Superior temporal gyrus (tissue), 1 donor: ENCODE measurements at regions not wholly inside any gene's neighbourhood (a gene's known extent, or its start where the extent isn't known, plus 50 kb on each side); places are given as distances from the start of the nearest gene placed in this dataset.
"Not testable (repeated sequence)": the region's sequence is repeated elsewhere in the genome, so short reads cannot be mapped to it uniquely, and the experiment has no call there.

Experiments
- DNase-seq: peaks from one replicate; pipeline ENCODE4 v3.0.0-alpha.2; 2016; ENCODE audit errors: extremely low spot score

DNA sequence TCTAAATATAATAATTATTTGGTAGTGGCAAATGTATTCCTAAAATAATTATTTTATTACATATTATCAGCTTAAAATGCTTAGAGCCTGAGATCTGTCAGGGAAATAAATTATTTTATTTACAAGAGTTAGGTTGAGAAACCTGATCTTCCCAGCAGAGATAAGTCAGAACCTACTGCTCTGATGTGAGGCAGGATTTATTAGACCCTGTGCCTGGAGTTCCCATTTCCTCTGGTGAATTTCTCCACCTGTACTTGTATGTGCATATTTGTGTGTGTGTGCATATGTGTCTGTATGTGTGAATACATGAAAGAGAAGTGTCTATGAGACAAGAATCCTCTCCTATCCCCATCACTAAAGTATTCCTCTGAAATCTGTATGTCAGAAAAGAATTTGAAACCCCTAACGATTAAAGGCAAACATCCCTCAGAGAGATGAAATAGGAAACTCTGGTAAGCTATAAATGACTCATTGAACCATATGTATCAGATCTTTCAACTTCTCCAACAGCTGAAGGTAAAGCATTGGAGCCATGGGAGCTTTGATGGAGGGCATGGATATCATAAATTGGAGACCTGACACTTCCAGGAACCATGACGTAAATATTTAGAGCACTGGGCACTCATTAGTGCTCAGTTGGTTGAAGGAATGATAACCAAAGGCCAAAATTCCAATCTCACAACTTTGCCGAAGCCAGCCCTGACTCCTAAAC is 190.9 kb downstream of the XPNPEP1 start:
- DNase-seq: no peak

DNA sequence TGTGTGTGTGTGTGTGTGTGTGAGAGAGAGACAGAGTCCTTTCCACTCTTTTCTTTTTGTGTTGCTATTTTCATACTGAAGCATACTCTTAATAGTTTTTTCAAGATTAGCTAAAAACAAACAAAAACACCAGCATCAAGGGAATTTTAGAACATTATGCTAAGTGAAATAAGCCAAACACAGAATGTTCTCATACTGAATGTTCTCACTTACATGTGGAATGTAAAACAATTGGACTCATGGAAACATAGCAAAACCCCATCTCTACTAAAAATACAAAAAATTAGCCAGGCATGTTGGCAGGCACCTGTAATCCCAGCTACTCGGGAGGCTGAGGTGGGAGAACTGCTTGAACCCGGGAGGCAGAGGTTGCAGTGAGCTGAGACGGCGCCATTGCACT is 193.4 kb downstream of the XPNPEP1 start:
- DNase-seq: not testable (repeated sequence)

DNA sequence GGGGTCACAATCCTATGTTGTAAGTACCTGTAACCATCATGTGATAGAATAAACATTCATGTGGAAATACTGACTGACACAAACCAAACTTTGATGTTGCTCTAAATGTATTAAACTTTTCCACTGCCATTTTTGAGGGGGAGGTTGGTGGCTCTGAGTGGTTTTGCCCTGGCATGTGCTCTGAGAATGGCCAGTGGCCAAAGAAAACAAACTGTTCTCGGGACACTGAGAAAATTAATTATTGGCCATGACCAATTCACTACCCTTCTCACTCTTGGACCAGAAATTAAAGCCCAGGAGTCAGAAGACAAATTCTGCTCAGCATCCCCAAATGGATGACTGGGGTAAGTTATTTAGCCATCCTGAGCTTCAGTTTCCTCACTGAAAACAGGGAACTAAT is 195.9 kb downstream of the XPNPEP1 start:
- no peak for DNase-seq

DNA sequence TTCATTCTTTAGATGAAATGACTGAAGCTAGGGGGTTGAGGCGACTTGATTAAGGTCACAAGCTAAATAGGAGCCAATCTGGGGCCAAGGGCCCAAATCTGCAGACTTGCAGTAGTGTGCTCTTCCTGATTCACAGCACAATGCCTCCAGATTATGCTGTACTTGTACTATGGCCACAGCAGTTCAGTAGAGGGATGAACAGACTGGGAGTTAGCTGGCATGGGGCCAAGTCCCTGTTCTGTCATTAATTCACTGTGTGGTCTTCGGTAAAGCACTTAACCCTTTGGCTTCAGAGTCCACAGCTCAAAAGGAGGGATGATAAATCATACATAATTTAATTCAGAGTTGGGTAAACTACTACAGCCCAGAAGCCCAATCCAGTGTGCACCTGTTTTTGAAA is 196.8 kb downstream of the XPNPEP1 start:
- no peak for DNase-seq

DNA sequence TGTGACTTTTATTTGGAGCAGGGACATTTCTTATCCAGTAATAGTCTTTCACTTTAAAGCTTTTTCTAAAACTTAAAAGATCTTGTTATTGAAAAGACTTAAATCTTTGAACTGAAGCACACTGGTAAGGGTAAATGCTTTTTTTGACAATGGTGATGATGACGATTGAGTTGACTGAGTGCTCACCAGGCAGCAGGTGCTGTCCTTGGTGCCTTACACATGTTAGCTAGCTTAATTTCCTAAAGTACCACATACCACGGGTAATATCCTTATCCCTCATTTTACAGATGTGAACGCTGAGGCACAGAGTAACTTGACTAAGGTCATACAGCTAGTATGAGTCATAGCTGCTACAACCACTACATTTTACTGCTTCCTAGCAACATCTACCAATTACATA is 200.0 kb downstream of the XPNPEP1 start:
- no peak for DNase-seq

DNA sequence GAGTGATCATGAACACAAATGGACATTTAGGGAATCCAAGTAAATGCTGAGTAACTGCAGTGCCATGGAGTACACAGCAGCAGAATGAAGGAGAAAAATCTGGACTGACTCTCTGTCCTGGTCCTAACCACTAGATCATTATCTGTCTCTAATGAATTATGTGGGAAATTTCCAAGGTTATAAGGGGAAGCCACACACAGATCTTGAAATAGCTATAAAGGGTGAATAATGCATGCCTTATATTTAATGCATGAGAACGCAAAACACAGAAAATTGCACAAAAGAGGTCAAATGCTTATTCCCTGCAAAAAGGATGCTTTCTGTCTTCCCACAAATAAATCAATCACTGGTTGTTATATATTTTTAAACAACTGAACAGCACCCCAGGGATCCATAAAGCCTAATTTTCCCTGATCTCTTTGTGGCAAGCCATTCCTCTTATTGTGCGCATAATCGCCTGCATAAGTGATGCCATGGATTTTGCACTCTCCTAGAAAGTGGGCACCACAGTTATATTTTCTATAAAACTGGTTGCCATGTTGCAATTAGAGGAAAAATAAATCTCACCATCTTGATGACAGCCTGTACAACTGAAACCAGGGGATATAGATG is 201.8 kb downstream of the XPNPEP1 start:
- DNase-seq: no peak

DNA sequence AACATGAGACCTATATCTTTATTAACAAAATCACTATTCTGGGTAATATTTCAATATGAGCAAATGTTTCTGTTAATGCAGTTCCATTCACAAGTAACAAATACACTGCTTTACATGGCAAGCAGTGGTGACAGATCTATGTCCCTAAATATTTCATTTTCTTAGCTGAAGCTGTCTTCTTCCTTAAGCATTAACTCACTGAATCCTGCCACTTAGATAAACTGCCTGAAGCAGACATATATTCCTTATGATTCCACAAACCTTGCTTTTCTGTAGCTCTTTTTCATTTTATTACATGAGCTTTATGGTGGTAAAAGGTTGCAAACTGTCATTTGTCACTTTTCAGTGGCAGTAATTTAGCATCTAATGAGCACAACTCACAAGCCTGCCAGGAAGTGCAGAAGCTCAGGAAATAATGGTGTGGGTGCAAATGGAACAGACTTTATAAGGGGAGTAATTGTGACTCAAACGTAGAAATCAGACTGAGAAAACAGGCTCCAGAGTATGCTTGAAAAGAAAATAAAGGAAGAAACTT is 217.2 kb downstream of the XPNPEP1 start:
- DNase-seq: no peak

DNA sequence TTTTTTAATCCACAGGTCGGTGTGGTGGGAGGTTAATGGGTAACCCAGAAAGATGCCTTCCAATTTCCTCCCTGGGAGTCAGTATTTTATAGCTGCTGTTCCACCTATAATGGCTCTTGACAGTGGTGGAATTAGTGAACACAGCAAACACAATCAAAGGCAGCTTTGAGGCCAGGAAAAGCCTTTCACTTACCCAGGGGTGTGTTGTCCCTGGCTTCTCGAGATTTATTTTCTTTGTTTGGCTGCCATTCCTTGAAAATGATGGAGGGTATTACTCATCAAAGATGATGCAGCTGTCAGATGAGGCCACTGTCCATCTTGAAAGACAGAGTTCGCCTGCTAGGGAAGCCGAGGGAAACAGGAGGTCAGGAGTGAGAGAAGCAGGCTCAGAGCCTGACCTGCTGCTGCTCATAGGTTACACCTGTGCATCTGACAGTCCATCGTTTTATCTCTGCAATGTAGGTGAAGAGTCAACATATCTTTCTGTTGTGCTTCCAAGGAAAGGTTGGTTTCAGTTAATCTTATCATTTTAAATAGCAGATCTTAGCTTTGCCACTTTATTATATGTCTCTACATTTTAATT is 221.6 kb downstream of the XPNPEP1 start:
- no peak for DNase-seq

DNA sequence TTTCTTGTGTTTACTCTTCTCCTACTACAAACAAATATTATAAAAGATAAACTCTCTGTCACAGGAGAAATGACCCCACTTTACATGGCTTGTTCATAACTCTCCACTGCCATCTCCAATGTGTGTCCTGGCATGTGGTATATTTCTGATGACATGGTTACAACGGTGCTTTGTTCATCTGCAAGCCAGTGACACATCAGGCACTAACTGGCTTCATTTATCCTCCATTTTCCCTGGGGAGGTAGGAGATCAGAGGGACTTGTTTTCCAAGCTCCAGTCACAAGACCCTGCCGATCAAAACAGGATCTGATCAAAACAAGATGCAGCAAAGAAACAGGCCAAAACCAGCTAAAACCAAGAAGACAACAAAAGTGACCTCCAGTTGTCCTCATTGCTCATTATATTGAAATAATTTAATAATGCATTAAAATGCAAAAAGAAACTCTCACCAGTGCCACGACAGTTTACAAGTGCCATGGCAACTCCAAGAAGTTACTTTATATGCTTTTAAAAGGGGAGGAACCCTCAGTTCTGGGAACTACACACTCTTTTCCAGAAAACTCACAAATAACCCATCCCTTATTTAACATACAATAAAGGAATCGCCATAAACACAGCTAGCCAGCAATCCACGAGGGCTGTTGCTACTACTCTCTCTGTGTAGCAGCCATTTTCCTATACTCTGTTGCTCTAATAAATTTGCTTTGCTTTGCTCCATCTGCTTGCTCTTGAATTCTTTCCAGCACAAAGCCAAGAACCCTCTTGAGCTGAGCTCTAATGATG is 224.2 kb downstream of the XPNPEP1 start:
- DNase-seq: no peak

DNA sequence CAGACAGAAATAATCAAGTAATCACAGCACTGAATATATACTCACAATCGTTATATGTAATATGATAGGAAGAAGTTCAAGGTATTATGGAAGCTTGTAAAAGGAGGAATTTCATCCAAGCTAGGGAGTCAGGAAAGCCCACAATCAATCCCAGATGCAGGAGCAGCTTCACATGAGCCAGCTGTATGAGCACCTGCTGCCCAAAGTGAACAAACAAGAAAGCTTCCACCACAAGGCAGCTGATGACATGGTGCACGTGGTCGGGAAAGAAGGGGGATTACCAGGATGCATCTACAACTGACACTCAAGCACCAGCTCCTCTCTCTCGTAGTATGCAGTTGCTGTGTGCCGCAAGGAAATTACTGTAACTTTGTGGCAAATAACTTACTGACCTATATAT is 225.2 kb downstream of the XPNPEP1 start:
- DNase-seq: no peak

DNA sequence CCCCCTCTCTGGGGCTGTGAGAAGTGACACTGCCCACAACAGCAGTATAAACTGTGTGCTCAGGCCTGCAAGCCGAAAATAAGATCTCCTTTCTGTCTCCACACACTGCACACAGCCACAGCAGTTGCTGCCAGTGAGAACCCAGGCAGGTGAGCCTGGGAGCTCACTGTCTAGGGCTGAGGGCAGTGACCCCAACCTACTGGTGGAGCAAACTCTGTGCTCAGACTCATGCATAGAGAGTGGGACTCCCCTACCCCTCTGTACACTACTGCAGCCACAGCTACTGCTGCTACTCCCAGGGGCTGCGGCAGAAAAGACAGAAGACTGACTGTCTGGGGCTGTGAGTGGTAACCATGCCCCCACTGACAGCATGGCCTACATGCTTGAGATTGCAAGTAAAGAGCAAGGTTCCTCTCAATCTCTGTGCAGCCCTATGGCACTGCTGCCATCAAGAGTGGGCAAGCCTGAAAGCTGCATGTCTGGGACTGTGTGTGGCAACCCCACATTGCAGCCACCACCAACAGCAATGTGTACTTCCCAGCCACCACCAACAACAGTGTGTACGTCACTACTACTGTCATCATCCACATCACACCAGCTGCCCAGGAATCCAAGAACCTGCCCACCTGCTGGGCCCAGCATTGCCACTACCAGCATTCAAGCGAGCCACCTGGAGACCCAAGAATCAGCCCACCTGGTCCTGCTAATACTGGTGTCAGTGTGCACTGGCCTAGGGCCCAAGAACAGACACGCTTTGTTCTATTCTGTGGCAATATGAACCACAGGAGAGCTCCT is 226.1 kb downstream of the XPNPEP1 start:
- no peak for DNase-seq

DNA sequence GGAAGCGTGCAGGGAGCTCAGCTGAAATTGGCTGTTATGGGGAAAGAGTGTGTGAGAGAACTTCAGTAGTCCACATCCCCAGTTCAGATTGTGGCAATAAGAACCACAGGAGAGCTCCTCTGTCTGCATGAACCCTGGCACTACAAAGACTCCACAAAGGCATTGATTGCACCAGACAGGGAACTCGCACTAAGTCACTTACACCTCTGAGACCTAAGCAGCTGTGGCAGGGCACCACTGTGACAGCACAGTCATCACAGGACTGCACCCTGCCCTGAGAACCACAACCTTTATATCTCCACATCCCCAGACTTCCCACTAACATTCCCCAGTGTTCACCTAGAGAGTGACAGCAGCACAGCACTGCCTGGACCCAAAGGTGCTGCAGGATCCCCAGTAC is 226.8 kb downstream of the XPNPEP1 start:
- no peak for DNase-seq

DNA sequence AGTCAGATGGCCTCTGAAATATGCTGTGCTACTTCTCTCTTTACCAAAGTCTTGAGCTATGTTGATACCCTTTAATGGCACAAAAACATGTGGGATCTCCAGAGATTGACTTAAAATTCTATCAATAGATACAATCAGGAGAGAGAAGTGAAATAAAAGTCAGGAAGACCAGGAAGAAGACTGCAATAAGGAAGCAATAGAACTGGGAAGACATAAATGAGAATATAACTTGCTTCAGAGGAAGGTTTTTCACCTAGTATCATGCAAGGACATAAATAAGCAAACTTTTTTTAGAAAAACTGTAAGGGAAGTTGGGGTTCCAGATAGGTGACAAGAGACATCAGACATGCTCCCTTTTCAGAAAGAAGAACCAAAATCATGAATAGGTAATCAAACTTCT is 227.3 kb downstream of the XPNPEP1 start:
- DNase-seq: no peak

DNA sequence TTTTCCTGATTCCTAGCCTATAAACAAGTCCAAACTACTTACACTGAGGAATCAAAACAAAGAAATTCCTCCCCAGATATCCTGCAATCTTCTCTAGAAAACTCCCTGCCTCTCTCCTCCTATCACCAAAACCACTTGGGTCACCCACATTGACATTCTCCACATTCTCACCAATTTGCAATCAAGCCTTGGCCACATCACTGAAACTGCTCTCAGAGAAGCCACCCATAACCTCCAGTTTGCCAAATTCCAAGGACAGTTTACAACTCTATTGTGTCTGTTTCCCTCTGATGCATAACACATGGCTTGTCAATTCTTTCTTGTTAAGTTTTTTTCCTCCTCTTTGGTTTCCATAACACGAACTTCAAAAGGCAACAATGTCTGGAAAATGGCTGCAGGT is 233.5 kb downstream of the XPNPEP1 start:
- DNase-seq: no peak

DNA sequence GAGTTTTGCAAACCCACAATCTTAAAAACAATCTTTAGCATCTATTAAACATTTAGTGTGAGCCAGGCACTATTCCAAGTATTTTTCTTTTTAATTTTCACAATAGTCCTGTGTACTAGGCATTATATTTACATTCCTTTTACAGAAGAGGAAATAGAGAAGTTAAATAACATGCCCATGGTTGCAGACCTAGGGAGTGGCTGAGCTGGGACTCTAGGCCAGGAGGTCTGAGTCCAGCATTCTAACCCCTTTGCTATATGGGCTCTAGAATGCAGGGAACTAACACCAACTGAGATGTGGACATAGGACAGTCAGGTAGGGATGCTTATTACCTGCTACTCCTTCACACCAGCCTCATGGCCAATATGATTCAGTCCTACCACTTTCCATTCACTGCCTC is 243.8 kb downstream of the XPNPEP1 start:
- DNase-seq: no peak

DNA sequence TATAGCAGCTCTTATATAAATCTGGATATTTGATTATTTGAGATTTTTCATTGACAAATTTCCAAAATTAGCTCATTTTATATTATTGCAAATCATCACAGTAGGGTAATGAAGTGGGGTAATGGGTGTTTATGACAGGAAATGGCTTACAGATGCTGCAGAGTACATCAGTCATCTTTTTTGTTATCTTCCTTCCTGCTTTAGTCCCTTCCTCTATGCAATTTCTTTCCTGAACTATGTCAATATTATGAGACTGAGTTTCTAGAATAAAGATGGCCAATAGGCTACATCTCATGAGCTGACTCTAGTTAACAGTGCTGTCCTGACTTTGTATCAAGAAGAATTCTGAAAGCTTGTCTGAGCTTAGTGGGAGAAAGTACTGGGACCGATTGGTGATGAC is 244.5 kb downstream of the XPNPEP1 start:
- DNase-seq: no peak

DNA sequence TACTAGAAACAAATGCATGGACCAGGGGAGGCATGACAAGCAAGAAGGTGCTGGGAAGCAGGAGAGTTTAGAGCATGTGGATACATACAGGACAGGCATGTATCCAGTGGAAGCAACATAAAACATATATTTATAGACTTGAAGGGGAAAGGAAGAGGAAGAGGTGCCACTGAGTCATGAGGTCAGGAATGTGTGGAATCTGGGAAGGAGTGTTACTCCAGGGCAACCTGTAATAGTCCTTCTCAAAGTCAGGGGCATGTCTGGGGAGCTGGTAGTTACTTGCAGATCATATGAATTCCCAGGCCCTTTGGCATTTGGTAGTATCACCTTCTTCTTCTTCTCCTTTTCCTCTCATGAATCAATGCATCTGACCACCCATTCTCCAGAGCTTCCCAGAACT is 246.6 kb downstream of the XPNPEP1 start:
- DNase-seq: no peak

DNA sequence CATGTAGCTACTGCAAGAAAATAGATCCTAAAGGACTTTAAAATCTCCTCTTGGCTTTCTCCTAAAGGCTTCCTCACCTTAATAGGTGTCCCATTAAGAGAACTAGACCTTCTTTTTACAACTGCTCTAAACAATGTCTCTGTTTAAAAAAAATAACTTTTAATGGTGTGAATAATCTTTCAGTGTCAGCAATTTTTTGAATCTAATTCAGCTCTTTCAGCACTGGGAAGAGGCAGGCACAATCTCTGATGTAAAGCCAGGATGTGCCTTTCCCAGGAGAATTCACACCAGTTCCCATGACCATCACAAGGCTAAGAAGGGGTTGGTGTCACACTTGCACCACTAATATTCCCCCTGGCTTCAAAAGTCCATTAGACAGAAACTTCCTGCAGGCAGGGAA is 254.6 kb downstream of the XPNPEP1 start:
- no peak for DNase-seq

DNA sequence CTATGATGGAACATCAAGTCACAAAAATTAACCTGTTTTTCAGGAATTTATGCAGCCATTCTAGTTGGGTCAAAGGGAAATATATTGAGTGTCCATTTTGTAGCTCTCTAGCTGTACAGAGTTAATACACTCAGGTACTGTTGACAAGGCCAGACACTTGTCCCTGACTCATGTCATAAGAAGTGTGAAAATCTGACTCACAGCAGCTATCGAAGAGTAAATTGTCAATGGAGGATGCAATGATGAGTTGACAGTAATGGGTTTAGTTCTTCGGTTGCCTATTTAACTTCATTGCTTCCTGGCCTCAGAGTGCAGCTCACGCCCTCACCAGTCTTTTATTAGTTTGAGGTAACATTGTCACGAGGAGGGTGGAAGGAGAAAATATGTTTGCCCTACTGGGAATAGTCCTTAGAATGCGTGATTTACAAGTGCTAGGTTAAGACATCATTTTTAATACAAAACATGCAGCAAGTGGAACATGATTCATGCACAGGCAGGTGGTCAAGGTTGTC is 255.1 kb downstream of the XPNPEP1 start:
- DNase-seq: no peak

DNA sequence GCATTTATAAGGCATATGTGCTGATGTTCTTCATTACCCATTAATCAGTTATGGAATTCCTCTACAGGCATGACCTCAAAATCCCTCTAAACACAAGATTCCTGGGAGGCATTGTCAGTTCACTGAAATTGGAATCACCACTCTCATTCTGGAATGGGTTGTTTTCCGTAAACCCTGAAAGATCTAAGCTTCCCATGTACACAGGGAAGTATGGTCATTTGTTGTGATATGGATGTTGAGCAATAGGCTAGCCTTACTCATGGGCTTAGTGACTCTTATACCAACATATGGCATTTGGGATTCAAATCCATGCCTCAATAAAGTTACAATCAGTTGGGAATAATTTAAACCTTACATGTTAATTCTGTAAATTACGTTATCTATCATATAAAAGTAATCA is 258.0 kb downstream of the XPNPEP1 start:
- DNase-seq: no peak

DNA sequence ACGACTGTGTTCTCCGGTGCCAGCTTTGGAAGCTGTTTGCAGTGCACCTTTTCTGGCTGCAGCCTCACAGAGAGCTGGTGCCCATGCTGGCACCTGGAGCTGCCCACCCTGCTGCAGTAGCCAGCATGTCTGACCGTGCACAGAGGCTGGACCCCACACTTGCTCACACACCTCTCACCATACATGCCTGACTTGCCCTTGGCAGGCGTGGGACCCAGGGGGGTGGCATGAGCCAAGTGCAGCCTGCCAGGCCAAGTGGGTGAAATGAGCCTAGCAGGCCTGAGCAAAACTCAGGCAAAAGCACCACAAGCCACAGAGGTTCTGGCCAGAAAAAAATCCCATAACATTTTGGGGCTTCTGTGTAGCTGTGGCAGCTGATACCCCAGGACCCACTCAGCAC is 258.8 kb downstream of the XPNPEP1 start:
- DNase-seq: no peak
